ENCODE measurements at regions not wholly inside any gene's neighbourhood (a gene's known extent, or its start where the extent isn't known, plus 50 kb on each side); places are given as distances from the start of the nearest gene placed in this dataset.

GRCh38 chr5:96199713-96200183, 233.3 kb downstream of the PCSK1 start:
- no peak for TF ChIP-seq CTCF (conservative IDR thresholded peaks at IDR 0.05)
- TF ChIP-seq ZFX (IDR thresholded peaks at IDR 0.05) = no peak

All from C4-2B (cell line).